Keratinocyte (primary cell): ENCODE measurements at regions not wholly inside any gene's neighbourhood (a gene's known extent, or its start where the extent isn't known, plus 50 kb on each side); places are given as distances from the start of the nearest gene placed in this dataset.

Source experiments
- EZH2 ChIP-seq: IDR thresholded peaks from one replicate; pipeline ENCODE4 v1.6.1; 2012; ENCODE audit warnings: inconsistent platforms, mild to moderate bottlenecking, low read length, moderate library complexity
- TF ChIP-seq, protein P1 (sequence below), 3 experiments: IDR thresholded peaks in 1 of 3; conservative IDR thresholded peaks in 1 of 3; optimal IDR thresholded peaks in 1 of 3; 2 replicates in 2 of 3; 3 replicates in 1 of 3; pipeline versions ENCODE3 to v1.5.1; 2011; ENCODE audit warnings: low read length in 3 of 3, mild to moderate bottlenecking in 3 of 3, moderate library complexity in 2 of 3, control low read depth in 1 of 3, inconsistent platforms in 1 of 3; ENCODE audit not compliant: insufficient read depth in 2 of 3; ENCODE audit errors: extremely low read depth in 1 of 3

DNA sequence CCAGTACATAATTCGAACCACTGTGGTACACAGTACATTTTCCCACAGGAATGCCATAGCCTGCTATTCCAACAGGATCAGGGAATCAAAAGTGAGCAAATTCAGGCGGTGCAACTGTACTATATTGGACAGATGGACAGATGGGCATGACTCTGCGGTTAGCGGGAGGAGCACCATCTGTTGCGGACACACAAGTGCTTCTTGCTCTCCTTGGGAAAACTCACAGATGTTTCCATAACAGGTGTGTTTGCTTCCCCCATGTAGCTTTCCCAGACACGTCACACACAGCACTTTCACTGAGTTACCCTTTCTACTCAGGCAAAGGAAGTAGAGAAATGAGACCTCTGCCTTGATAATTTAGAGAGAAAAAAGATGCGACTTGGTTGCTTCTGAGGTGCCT, 325.1 kb upstream of the THBS1 start:
- TF ChIP-seq, protein P1, sequence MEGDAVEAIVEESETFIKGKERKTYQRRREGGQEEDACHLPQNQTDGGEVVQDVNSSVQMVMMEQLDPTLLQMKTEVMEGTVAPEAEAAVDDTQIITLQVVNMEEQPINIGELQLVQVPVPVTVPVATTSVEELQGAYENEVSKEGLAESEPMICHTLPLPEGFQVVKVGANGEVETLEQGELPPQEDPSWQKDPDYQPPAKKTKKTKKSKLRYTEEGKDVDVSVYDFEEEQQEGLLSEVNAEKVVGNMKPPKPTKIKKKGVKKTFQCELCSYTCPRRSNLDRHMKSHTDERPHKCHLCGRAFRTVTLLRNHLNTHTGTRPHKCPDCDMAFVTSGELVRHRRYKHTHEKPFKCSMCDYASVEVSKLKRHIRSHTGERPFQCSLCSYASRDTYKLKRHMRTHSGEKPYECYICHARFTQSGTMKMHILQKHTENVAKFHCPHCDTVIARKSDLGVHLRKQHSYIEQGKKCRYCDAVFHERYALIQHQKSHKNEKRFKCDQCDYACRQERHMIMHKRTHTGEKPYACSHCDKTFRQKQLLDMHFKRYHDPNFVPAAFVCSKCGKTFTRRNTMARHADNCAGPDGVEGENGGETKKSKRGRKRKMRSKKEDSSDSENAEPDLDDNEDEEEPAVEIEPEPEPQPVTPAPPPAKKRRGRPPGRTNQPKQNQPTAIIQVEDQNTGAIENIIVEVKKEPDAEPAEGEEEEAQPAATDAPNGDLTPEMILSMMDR (optimal IDR thresholded peaks at IDR 0.05 in 1 of 3, IDR thresholded peaks at IDR 0.05 in 1 of 3, conservative IDR thresholded peaks at IDR 0.05 in 1 of 3; ENCODE audit: extremely low read depth in 1 of 3, insufficient read depth in 2 of 3, low read length in 3 of 3) = no peak
- TF ChIP-seq EZH2 = no peak
